GM18951 (cell line): ENCODE measurements at regions not wholly inside any gene's neighbourhood (a gene's known extent, or its start where the extent isn't known, plus 50 kb on each side); places are given as distances from the start of the nearest gene placed in this dataset.
"Not testable (repeated sequence)": the region's sequence is repeated elsewhere in the genome, so short reads cannot be mapped to it uniquely, and the experiment has no call there.

Experiments used
- POLR2A ChIP-seq: IDR thresholded peaks from 4 replicates; pipeline ENCODE4 v1.6.1; 2011; ENCODE audit warnings: mild to moderate bottlenecking; ENCODE audit not compliant: insufficient read length, insufficient read depth; ENCODE audit errors: extremely low read depth
- in situ Hi-C: fragments of 300-500 bp; cut with MboI; formaldehyde crosslinking; loops from one replicate; pipeline ENCODE4 v1.12.0; 2022; ENCODE audit warnings: low sequenced_read_pairs, mixed read lengths, inconsistent platforms; ENCODE audit not compliant: unreplicated experiment

GRCh38 chr5:89668821-89669220, 740.7 kb downstream of the CETN3 start:
- TF ChIP-seq POLR2A: no peak
- in situ Hi-C loops: no loop called here

DNA sequence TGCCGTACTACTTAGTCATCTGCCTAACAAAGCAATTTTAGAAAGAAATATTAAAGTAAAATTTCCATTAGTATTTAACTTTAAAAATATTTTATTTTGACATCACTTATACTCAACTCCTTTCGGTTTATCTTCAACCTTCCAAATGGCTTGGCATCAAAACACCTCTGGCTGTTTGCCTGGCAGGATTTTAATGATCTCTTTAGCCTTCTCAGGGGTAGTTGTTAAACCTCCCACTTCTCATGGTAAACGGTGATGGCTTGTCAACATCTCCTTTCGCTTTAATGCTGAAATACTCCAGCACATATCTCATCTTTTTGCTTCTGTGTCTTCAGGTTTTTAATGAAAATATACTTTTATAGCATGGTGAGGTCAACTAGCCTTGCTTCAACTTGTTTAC, 747.1 kb downstream of the CETN3 start:
- in situ Hi-C loops: no loop called here
- TF ChIP-seq POLR2A: no peak

DNA sequence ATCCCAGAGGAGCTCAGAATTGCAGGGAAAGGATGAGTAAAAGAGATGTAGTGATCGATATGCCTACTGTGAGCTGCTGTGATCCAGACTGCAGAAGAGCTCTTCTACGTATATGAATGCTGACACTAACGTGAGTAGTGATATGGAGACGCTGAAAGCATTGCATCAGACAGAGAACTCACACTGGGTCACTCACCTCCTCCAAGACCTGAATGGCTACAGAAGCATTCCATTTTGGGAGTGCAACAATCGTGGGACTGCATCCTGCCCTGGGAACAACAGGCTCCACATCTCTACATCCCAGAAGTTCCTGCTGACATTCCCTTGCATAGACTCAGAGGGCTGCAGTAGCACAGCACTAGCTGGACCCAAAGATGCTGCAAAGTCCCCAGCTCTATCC, 755.9 kb upstream of the MEF2C start:
- in situ Hi-C loops: no loop called here
- TF ChIP-seq POLR2A: no peak

DNA sequence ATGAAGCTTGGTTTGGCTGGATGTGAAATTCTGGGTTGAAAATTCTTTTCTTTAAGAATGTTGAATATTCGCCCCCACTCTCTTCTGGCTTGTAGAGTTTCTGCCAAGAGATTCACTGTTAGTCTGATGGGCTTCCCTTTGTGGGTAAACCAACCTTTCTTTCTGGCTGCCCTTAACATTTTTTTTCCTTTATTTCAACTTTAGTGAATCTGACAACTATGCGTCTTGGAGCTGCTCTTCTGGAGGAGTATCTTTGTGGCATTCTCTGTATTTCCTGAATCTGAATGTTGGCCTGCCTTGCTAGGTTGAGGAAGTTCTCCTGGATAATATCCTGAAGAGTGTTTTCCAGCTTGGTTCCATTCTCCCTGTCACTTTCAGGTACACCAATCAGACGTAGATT, 751.2 kb upstream of the MEF2C start:
- in situ Hi-C loops: not testable (repeated sequence)

- in situ Hi-C loops: not testable (repeated sequence)
Measured at GRCh38 chr5:89630064-89630463, 747.1 kb upstream of the MEF2C start.

- TF ChIP-seq POLR2A: no peak
- in situ Hi-C loops: no loop called here
Measured at GRCh38 chr5:89628876-89629635, 746.1 kb upstream of the MEF2C start.

DNA sequence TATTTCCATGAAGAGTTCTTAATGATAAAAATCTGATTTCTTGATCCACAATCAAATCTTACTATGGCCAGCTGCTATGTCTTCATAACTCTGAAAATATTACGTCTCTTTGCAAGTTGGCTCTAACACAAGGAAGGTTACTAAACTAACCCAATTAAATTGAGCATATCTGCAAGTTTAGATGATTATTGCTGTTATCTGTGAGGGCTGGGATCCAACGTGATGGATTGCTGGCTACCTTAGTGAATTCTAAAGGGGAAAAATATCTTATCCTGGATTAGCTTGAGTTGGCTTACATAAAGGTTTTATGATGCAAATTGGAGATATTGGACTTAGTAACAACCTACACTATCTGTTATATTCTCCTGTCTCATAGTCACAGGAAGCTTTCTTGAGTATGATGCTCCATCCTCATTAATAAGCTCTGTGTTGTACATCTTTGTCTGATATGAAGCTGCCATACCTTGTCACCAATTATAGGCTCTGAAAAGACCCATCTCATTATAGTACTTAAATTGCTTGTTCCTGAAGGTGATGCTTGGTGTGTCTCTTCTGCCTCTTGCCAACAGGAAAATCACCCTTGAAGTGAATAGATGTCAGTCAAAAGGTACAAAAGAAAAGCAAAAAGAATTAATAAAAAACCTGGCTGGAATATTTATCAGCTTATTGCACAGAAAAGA, 733.0 kb upstream of the MEF2C start:
- TF ChIP-seq POLR2A: no peak
- in situ Hi-C loops: no loop called here

GRCh38 chr5:89613222-89613956, 730.4 kb upstream of the MEF2C start:
- in situ Hi-C loops: no loop called here

DNA sequence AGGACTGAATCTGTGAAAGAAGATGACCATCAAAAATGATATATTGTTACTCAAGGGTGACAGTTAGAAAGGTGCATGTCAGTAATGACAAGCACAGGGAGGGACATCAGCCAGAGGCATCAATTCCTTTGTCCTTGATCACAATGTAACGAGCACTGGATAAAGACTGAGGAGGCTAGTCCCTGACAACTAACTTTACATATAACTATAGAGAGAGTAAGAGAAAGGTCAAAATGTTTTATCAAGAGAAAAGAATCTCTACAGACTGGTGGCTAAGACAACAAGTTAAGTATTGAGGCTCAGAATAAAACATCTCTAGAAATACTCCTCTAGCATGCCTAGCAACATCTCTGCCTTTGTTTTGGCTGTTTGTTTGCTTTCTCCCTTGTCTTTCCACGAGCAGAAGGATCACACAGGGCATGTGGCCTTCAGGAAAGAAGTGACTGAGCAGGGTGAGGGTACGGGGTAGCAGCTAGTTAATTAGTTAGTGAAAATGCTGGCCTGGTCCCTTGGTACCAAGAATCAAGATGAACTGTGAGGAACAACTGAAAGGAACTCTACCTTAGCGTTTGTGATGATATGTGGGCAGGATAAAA, 724.1 kb upstream of the MEF2C start:
- no peak for TF ChIP-seq POLR2A
- in situ Hi-C loops: no loop called here

More at GRCh38 chr5:89613222-89613956, 730.4 kb upstream of the MEF2C start:
- TF ChIP-seq POLR2A: no peak

DNA sequence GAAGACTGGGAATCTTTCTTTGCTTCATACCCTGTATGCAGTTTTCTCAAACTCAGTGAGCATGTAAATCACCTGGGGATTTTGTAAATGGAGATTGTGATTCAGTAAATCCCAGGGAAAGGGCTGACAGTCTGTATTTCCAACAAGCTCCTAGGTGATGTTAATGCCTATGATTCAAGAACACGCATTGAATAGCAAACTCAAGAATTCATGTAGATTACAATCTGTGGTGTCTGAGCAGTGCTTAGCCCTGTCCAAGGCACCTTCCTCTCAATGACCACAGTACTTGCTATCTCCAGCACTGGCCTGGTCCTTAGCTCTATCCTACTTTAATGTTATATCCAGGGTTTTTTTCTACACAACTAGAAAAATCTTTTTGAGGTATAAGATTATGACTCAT, 721.4 kb upstream of the MEF2C start:
- TF ChIP-seq POLR2A: no peak
- in situ Hi-C loops: no loop called here

- no peak for TF ChIP-seq POLR2A
- in situ Hi-C loops: no loop called here
Measured at GRCh38 chr5:89601880-89602279, 718.9 kb upstream of the MEF2C start.

GRCh38 chr5:89597878-89598277, 714.9 kb upstream of the MEF2C start:
- TF ChIP-seq POLR2A: no peak
- in situ Hi-C loops: no loop called here

- in situ Hi-C loops: no loop called here
Measured at GRCh38 chr5:89596821-89597220, 713.8 kb upstream of the MEF2C start.

More at GRCh38 chr5:89596821-89597220, 713.8 kb upstream of the MEF2C start:
- TF ChIP-seq POLR2A: no peak
